Right lung (tissue), 2 donors: ENCODE measurements at regions not wholly inside any gene's neighbourhood (a gene's known extent, or its start where the extent isn't known, plus 50 kb on each side); places are given as distances from the start of the nearest gene placed in this dataset.

Experiments
- DNase-seq, 2 donors: peaks; one replicate each; pipeline ENCODE4 v3.0.0-alpha.2; 2013

- DNase-seq = no peak
Observed at GRCh38 chr2:47620770-47621437, 50.1 kb upstream of the KCNK12 start.
